HG02763 (cell line): ENCODE measurements at regions not wholly inside any gene's neighbourhood (a gene's known extent, or its start where the extent isn't known, plus 50 kb on each side); places are given as distances from the start of the nearest gene placed in this dataset.

Source experiments
- ATAC-seq: cut with Tn5 transposase; IDR thresholded peaks from one replicate; pipeline ENCODE4 v1.9.1; 2021; ENCODE audit warnings: mild to moderate bottlenecking, moderate library complexity; ENCODE audit not compliant: unreplicated experiment

GRCh38 chr1:30340934-30341333 is 382.5 kb downstream of the MATN1 start:
- no peak for ATAC-seq

- no peak for ATAC-seq
These were observed 383.5 kb downstream of the MATN1 start for GRCh38 chr1:30339866-30340265.

- no peak for ATAC-seq
These were observed 384.6 kb downstream of the MATN1 start for GRCh38 chr1:30338765-30339164.

- ATAC-seq, result no peak
These were observed 386.1 kb downstream of the MATN1 start for GRCh38 chr1:30337324-30337620.

- ATAC-seq, result no peak
These were observed 386.6 kb downstream of the MATN1 start for GRCh38 chr1:30336550-30337323.

- no peak for ATAC-seq
These were observed 387.4 kb downstream of the MATN1 start for GRCh38 chr1:30335997-30336390.

- no peak for ATAC-seq
These were observed 387.9 kb downstream of the MATN1 start for GRCh38 chr1:30335389-30335996.

GRCh38 chr1:30334767-30335166 is 388.6 kb downstream of the MATN1 start:
- no peak for ATAC-seq

GRCh38 chr1:30332116-30333094 is 391.0 kb downstream of the MATN1 start:
- no peak for ATAC-seq

GRCh38 chr1:30331415-30332065 is 391.8 kb downstream of the MATN1 start:
- no peak for ATAC-seq

- no peak for ATAC-seq
These were observed 392.7 kb downstream of the MATN1 start for GRCh38 chr1:30330644-30331043.

GRCh38 chr1:30329802-30330557 is 393.4 kb downstream of the MATN1 start:
- no peak for ATAC-seq

- ATAC-seq, result no peak
These were observed 394.1 kb downstream of the MATN1 start for GRCh38 chr1:30329263-30329753.

- no peak for ATAC-seq
These were observed 394.8 kb downstream of the MATN1 start for GRCh38 chr1:30328401-30329262.

- ATAC-seq, result no peak
These were observed 395.4 kb downstream of the MATN1 start for GRCh38 chr1:30328100-30328370.

- ATAC-seq, result no peak
These were observed 395.9 kb downstream of the MATN1 start for GRCh38 chr1:30327370-30328099.

- no peak for ATAC-seq
These were observed 397.4 kb downstream of the MATN1 start for GRCh38 chr1:30325999-30326398.

GRCh38 chr1:30325085-30325935 is 398.1 kb downstream of the MATN1 start:
- ATAC-seq, result no peak
